Fibroblast of lung (primary cell): ENCODE measurements at regions not wholly inside any gene's neighbourhood (a gene's known extent, or its start where the extent isn't known, plus 50 kb on each side); places are given as distances from the start of the nearest gene placed in this dataset.

Source experiments
- DNase-seq, 2 donors: peaks; one replicate each; pipeline versions ENCODE4 v3.0.0 to v3.0.0-alpha.2; 2010; ENCODE audit warnings: low read depth in 2 of 2
- H2AFZ ChIP-seq: 2 replicates; pipeline ENCODE4 v1.5.1; 2012; ENCODE audit warnings: low read length, control low read depth, inconsistent platforms
- H3K27ac ChIP-seq: 2 replicates; pipeline ENCODE4 v1.5.1; 2011; ENCODE audit warnings: low read length, control low read depth; ENCODE audit not compliant: insufficient read depth
- H3K27me3 ChIP-seq: 2 replicates; pipeline ENCODE4 v1.5.1; 2011; ENCODE audit warnings: mild to moderate bottlenecking, low read length; ENCODE audit not compliant: control insufficient read depth, insufficient read depth
- H3K36me3 ChIP-seq: 2 replicates; pipeline ENCODE4 v1.5.1; 2011; ENCODE audit warnings: low read length; ENCODE audit not compliant: control insufficient read depth, insufficient read depth
- H3K4me1 ChIP-seq: 2 replicates; pipeline ENCODE4 v1.5.1; 2011; ENCODE audit warnings: low read length; ENCODE audit not compliant: control insufficient read depth, insufficient read depth; ENCODE audit errors: extremely low read depth
- H3K4me2 ChIP-seq: 2 replicates; pipeline ENCODE4 v1.5.1; 2011; ENCODE audit warnings: low read length, control low read depth; ENCODE audit not compliant: insufficient read depth; ENCODE audit errors: extremely low read depth
- H3K4me3 ChIP-seq, 4 experiments: fragments of 200-600 bp in 1 of 4; sonication (generic) in 1 of 4; replicated peaks in 1 of 4; 2 replicates each; pipeline ENCODE4 v1.5.1; 2011 to 2016; ENCODE audit warnings: low read length in 4 of 4, low read depth in 3 of 4, mild to moderate bottlenecking in 3 of 4, control low read depth in 2 of 4, inconsistent platforms in 1 of 4, mixed read lengths in 1 of 4; ENCODE audit not compliant: insufficient read depth in 1 of 4; ENCODE audit errors: control extremely low read depth in 1 of 4
- H3K79me2 ChIP-seq: 2 replicates; pipeline ENCODE4 v1.5.1; 2012; ENCODE audit warnings: mild to moderate bottlenecking, low read length, inconsistent platforms; ENCODE audit not compliant: control insufficient read depth, insufficient read depth
- H3K9ac ChIP-seq: 2 replicates; pipeline ENCODE4 v1.5.1; 2011; ENCODE audit warnings: mild to moderate bottlenecking, low read length, control low read depth; ENCODE audit not compliant: insufficient read depth
- H3K9me3 ChIP-seq: 2 replicates; pipeline ENCODE4 v1.5.1; 2012; ENCODE audit warnings: low read depth, low read length; ENCODE audit not compliant: control insufficient read depth, insufficient read depth
- H4K20me1 ChIP-seq: 2 replicates; pipeline ENCODE4 v1.5.1; 2011; ENCODE audit warnings: low read length; ENCODE audit not compliant: control insufficient read depth, insufficient read depth; ENCODE audit errors: extremely low read depth
- EZH2 ChIP-seq: IDR thresholded peaks from 2 replicates; pipeline ENCODE4 v1.5.1; 2012; ENCODE audit warnings: low read length, control low read depth, mild to moderate bottlenecking; ENCODE audit errors: missing control alignments
- TF ChIP-seq, protein P1 (sequence below), 2 donors: IDR thresholded peaks in 1 of 2; conservative IDR thresholded peaks in 1 of 2; 1 replicate in 1 of 2; 2 replicates in 1 of 2; pipeline ENCODE4 v1.5.1; 2011 to 2012; ENCODE audit warnings: low read length in 2 of 2, control low read depth in 1 of 2, inconsistent platforms in 1 of 2, low read depth in 1 of 2, mild to moderate bottlenecking in 1 of 2

GRCh38 chrX:99761731-99762130 lies 648.3 kb downstream of the PCDH19 start:
- H3K9me3 ChIP-seq = no peaks in the 10 kb centered on the region
- H3K79me2 ChIP-seq = no peaks in the 10 kb centered on the region
- no peaks in the 10 kb centered on the region for H3K27me3 ChIP-seq
- H2AFZ ChIP-seq = no peak overlapping the region
- H3K27ac ChIP-seq = no peak overlapping the region
- DNase-seq = no peak
- TF ChIP-seq, protein P1, sequence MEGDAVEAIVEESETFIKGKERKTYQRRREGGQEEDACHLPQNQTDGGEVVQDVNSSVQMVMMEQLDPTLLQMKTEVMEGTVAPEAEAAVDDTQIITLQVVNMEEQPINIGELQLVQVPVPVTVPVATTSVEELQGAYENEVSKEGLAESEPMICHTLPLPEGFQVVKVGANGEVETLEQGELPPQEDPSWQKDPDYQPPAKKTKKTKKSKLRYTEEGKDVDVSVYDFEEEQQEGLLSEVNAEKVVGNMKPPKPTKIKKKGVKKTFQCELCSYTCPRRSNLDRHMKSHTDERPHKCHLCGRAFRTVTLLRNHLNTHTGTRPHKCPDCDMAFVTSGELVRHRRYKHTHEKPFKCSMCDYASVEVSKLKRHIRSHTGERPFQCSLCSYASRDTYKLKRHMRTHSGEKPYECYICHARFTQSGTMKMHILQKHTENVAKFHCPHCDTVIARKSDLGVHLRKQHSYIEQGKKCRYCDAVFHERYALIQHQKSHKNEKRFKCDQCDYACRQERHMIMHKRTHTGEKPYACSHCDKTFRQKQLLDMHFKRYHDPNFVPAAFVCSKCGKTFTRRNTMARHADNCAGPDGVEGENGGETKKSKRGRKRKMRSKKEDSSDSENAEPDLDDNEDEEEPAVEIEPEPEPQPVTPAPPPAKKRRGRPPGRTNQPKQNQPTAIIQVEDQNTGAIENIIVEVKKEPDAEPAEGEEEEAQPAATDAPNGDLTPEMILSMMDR (conservative IDR thresholded peaks at IDR 0.05 in 1 of 2, IDR thresholded peaks at IDR 0.05 in 1 of 2; ENCODE audit: low read depth in 1 of 2, low read length in 2 of 2) = no peak
- no peak for TF ChIP-seq EZH2
- H3K4me1 ChIP-seq = no peaks in the 10 kb centered on the region
- no peak overlapping the region for H3K4me3 ChIP-seq
- H3K36me3 ChIP-seq = no peaks in the 10 kb centered on the region
- H4K20me1 ChIP-seq = no peaks in the 10 kb centered on the region
- no peak overlapping the region for H3K4me2 ChIP-seq
- H3K9ac ChIP-seq = no peak overlapping the region

DNA sequence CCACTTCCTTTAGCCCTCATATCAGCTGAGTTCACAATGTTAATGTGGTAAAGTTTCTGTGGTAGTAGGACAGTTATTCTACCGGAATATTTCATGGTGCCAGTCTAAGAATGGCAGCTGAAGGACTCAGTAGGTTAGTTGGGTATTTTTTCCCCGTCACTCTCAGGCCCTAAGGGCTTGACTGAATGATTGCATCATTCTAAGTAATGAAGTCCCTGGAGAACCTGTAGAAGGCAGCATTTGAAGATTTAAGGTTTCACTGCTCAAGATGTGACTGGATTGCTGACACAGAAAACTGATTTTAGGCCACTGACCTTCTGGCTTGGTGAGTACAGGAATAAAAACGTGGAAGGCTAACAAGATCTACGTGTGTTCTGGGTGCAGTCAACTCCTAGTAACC lies 657.3 kb downstream of the PCDH19 start:
- no peak for DNase-seq
- Histone ChIP-seq H3K4me1 (no peaks in the 10 kb centered on the region), H3K36me3 (no peaks in the 10 kb centered on the region), H3K79me2 (no peaks in the 10 kb centered on the region), H3K9me3 (no peaks in the 10 kb centered on the region), H3K27ac (no peak overlapping the region), H4K20me1 (no peaks in the 10 kb centered on the region), H3K9ac (no peak overlapping the region), H3K4me2 (no peak overlapping the region), H3K4me3 (no peak overlapping the region), H2AFZ (no peak overlapping the region), H3K27me3 (no peaks in the 10 kb centered on the region)
- TF ChIP-seq, protein P1 (conservative IDR thresholded peaks at IDR 0.05 in 1 of 2, IDR thresholded peaks at IDR 0.05 in 1 of 2; ENCODE audit: low read depth in 1 of 2, low read length in 2 of 2) = no peak
- TF ChIP-seq EZH2 = no peak

DNA sequence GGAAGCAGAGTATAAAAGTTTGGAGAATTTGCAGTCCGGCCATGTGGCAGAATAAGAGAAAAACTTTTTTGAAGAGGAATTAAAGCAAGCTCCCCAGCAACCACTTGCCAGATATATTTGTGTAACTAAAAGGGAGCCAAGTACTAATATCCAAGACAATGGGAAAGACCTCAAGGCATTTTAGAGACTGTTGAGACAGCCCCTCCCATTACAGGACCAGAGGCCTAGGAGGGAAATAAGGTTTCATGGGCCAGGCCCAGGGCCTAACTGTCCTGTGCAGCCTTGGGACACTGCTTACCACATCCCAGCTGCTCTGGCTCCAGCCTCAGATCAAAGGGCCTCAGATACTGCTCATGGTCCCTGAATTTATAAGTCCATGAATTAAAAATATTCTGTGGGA lies 659.4 kb downstream of the PCDH19 start:
- Histone ChIP-seq H3K27me3 (no peaks in the 10 kb centered on the region), H3K27ac (no peak overlapping the region), H2AFZ (no peak overlapping the region), H3K79me2 (no peaks in the 10 kb centered on the region), H3K36me3 (no peaks in the 10 kb centered on the region), H3K4me2 (no peak overlapping the region), H4K20me1 (no peaks in the 10 kb centered on the region), H3K9ac (no peak overlapping the region), H3K4me1 (no peaks in the 10 kb centered on the region), H3K9me3 (no peaks in the 10 kb centered on the region), H3K4me3 (no peak overlapping the region)
- no peak for TF ChIP-seq EZH2
- TF ChIP-seq, protein P1 (conservative IDR thresholded peaks at IDR 0.05 in 1 of 2, IDR thresholded peaks at IDR 0.05 in 1 of 2; ENCODE audit: low read depth in 1 of 2, low read length in 2 of 2) = no peak
- no peak for DNase-seq
